ENCODE measurements at regions not wholly inside any gene's neighbourhood (a gene's known extent, or its start where the extent isn't known, plus 50 kb on each side); places are given as distances from the start of the nearest gene placed in this dataset.

DNA sequence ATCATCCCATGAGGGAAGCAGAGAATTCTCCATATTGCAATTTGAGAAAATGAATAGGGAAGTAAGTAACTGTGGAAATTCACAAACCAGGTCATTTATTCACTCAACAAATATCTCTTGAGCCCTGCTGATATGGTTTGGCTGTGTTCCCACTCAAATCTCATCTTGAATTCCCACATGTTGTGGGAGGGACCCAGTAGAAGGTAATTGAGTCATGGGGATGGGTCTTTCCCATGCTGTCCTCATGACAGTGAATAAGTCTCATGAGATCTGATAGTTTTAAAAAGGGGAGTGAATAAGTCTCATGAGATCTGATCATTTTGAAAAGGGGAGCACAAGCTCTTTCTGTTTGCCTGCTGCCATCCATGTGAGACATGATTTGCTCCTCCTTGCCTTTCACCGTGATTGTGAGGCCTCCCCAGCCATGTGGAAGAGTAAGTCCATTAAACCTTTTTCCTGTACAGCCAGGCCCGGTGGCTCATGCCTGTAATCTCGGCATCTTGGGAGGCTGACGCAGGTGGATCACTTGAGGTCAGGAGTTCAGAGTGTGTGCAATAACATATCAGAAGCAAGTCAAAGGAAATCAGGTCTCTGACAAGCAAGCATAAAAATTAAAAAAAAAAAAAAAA is 193.2 kb downstream of the NDUFA10 start:
- ATAC-seq = no peak
- TF ChIP-seq PATZ1 (CRISPR knock-in tag; IDR thresholded peaks at IDR 0.05; ENCODE audit: borderline replicate concordance) = no peak
- no peak for TF ChIP-seq SNAI2 (CRISPR knock-in tag; IDR thresholded peaks at IDR 0.05)
- TF ChIP-seq TOX (CRISPR knock-in tag; IDR thresholded peaks at IDR 0.05; ENCODE audit: borderline replicate concordance) = no peak
- TF ChIP-seq ZC3H10 (CRISPR knock-in tag; IDR thresholded peaks at IDR 0.05) = no peak
- no peak for TF ChIP-seq ARNTL (CRISPR knock-in tag; IDR thresholded peaks at IDR 0.05; ENCODE audit: borderline replicate concordance, low read depth)
- no peak for TF ChIP-seq TSHZ2 (CRISPR knock-in tag; IDR thresholded peaks at IDR 0.05)
- no peak for TF ChIP-seq ESRRG (CRISPR knock-in tag; IDR thresholded peaks at IDR 0.05)
- no peak for TF ChIP-seq POU6F1 (CRISPR knock-in tag; IDR thresholded peaks at IDR 0.05; ENCODE audit: borderline replicate concordance, low read depth)
- no peak for TF ChIP-seq PPARA (CRISPR knock-in tag; IDR thresholded peaks at IDR 0.05; ENCODE audit: borderline replicate concordance)
- no peak for TF ChIP-seq RARB (CRISPR knock-in tag; IDR thresholded peaks at IDR 0.05)
- no peak for TF ChIP-seq ZNF565 (CRISPR knock-in tag; conservative IDR thresholded peaks at IDR 0.05; ENCODE audit: low read depth)
- no peak for TF ChIP-seq TCF4 (CRISPR knock-in tag; IDR thresholded peaks at IDR 0.05; ENCODE audit: borderline replicate concordance)
- TF ChIP-seq CREB5 (CRISPR knock-in tag; IDR thresholded peaks at IDR 0.05; ENCODE audit: low read depth) = no peak
- TF ChIP-seq ZFP30 (CRISPR knock-in tag; IDR thresholded peaks at IDR 0.05) = no peak
- TF ChIP-seq ZNF8 (CRISPR knock-in tag; IDR thresholded peaks at IDR 0.05) = no peak

DNA sequence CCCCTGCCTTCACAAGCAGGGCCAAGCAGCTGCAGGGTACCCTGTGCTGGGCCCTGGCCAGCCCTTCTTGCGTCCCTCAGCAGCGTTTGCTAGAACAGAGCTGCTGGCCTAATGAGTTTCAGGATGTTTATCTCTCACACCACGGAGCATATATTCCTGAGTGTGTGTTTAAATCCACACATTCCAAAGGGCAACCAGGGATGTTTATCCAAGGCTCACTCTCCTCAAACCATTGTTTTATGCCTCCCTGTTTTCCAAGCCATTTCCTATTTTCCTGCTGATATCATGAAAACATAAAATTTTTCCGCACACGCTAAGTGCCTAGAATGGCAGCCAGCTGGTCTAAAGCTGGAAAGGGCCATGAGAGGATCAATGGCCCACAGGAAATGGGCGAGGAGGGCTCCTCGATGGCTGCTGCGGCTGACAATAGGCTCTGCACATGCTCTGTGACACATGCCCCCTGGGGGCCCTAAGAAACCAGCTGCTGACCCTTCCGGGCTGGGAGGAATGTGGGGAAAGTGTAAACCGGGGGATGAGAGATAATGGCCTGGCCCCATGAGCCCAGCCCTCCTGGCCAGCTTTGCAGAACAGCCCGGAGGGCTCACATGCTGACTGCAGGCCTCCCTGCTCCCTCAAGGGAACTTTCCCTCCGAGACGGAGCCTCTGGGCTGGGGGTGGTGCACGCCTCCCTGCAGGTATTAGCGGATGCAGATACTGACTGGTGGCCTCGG is 194.0 kb downstream of the NDUFA10 start:
- ATAC-seq = no peak
- no peak for TF ChIP-seq POU6F1 (CRISPR knock-in tag; IDR thresholded peaks at IDR 0.05; ENCODE audit: borderline replicate concordance, low read depth)
- TF ChIP-seq ZNF565 (CRISPR knock-in tag; conservative IDR thresholded peaks at IDR 0.05; ENCODE audit: low read depth) = no peak
- no peak for TF ChIP-seq RARB (CRISPR knock-in tag; IDR thresholded peaks at IDR 0.05)

DNA sequence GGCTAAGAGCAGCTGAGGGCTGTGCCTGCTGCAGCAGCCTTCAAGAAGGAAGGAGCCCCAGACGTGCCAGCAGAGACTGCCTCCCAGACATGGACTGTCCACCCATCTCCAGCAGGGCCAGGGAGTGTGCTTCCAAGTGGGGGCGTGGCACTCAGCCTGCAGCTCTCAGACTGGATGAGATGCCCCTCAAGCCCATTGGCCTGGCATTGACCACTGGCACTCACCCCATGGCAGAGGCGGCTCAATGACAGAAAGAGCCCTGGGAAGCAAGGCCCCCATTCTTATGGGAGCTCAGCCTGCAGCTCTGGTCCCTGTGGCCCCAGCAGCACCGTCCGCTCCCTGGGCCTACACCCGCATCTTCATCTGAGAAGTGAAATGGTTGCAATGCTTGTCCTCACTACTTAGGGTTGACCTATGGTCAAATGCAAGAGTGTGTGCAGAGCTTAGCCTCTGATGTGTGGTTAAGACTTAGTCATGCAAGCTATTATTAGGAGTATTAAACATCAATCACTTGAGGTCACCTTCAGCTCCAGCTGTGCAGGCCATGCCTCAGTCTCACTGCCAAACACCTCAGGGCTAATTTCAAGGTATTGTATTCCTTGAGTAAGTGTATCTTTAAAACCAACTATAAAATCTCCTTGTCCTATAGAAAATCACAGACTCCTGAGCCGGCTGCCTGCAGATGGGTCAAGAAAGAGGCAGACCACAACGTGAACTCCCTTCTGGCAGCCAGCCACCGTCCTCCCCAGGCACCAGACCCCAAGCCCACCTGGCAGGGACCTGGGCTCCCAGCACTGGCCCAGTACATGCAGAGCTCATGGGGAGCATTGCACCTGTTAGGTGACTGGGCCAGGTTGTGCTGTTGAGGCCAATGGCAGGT is 194.8 kb downstream of the NDUFA10 start:
- no peak for ATAC-seq
- TF ChIP-seq TOX (CRISPR knock-in tag; IDR thresholded peaks at IDR 0.05; ENCODE audit: borderline replicate concordance) = no peak
- TF ChIP-seq RARB (CRISPR knock-in tag; IDR thresholded peaks at IDR 0.05) = no peak
- TF ChIP-seq ZNF565 (CRISPR knock-in tag; conservative IDR thresholded peaks at IDR 0.05; ENCODE audit: low read depth) = no peak
- TF ChIP-seq OSR1 (CRISPR knock-in tag; IDR thresholded peaks at IDR 0.05) = no peak
- TF ChIP-seq ZNF70 (CRISPR knock-in tag; IDR thresholded peaks at IDR 0.05) = no peak
- TF ChIP-seq CSRNP3 (CRISPR knock-in tag; IDR thresholded peaks at IDR 0.05) = no peak
- no peak for TF ChIP-seq GLIS3 (CRISPR knock-in tag; IDR thresholded peaks at IDR 0.05)
- TF ChIP-seq CSDC2 (CRISPR knock-in tag; IDR thresholded peaks at IDR 0.05) = no peak
- no peak for TF ChIP-seq SNAI2 (CRISPR knock-in tag; IDR thresholded peaks at IDR 0.05)
